ENCODE measurements at regions not wholly inside any gene's neighbourhood (a gene's known extent, or its start where the extent isn't known, plus 50 kb on each side); places are given as distances from the start of the nearest gene placed in this dataset.

DNA sequence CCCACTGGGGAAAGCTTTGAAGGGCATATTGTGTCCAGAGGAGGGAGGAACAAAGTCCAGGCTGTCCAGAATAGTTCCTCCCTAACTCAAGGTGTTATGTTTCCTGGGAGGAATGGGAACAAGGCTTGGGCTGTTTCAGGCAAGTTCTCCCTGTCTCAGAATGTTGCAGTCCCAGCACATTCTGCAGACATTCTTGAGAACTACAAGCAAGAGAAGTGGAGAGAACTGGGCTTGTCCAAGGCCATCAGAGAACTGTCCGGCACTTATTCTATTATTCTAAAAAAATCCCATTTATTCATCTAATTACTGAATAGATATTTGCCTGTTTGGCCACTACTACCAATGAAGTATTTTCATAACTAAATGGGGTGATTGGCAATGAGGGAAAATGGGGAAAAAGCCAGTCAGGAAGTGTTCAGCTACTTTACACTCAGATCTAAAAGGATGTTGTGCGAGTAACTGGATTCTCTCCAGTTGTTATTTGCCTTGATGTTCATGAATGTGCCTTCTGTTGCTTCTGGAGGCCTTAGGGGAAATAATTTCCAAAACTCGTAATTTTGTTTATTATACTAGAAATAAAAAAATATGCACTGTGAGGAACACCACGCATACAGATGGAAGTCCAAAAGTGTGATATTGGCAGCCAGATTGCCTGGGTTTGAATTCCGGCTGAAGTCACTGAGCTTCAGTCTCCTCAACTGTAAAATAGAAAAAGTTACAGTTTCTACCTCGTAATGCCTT is 300.1 kb upstream of the RND3 start:
- no peak for TF ChIP-seq CEBPB (IDR thresholded peaks at IDR 0.05; ENCODE audit: low read depth)
- TF ChIP-seq, protein P1, sequence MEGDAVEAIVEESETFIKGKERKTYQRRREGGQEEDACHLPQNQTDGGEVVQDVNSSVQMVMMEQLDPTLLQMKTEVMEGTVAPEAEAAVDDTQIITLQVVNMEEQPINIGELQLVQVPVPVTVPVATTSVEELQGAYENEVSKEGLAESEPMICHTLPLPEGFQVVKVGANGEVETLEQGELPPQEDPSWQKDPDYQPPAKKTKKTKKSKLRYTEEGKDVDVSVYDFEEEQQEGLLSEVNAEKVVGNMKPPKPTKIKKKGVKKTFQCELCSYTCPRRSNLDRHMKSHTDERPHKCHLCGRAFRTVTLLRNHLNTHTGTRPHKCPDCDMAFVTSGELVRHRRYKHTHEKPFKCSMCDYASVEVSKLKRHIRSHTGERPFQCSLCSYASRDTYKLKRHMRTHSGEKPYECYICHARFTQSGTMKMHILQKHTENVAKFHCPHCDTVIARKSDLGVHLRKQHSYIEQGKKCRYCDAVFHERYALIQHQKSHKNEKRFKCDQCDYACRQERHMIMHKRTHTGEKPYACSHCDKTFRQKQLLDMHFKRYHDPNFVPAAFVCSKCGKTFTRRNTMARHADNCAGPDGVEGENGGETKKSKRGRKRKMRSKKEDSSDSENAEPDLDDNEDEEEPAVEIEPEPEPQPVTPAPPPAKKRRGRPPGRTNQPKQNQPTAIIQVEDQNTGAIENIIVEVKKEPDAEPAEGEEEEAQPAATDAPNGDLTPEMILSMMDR (IDR thresholded peaks at IDR 0.05 in 2 of 3, conservative IDR thresholded peaks at IDR 0.05 in 1 of 3; ENCODE audit: borderline replicate concordance in 1 of 3, insufficient read depth in 1 of 3, low read depth in 2 of 3, low read length in 2 of 3): no peak
- no peak for TF ChIP-seq POLR2AphosphoS5 (IDR thresholded peaks at IDR 0.05; ENCODE audit: low read depth, low read length)
- no peak for TF ChIP-seq SIN3A (IDR thresholded peaks at IDR 0.05; ENCODE audit: low read depth)
- TF ChIP-seq POLR2A (IDR thresholded peaks at IDR 0.05; ENCODE audit: borderline replicate concordance, extremely low read depth, insufficient read depth, insufficient read length): no peak
- TF ChIP-seq EZH2 (IDR thresholded peaks at IDR 0.05): no peak
- no peak for TF ChIP-seq SP1 (IDR thresholded peaks at IDR 0.05; ENCODE audit: low read depth)
